H1 (cell line): ENCODE measurements at regions not wholly inside any gene's neighbourhood (a gene's known extent, or its start where the extent isn't known, plus 50 kb on each side); places are given as distances from the start of the nearest gene placed in this dataset.
A peak's percentile ranks its signal among the peaks of the same experiment; 100 is the strongest.

Experiments
- CTCF ChIA-PET: fragments of 300-600 bp; sonication (Branson Sonifier 250); formaldehyde crosslinking; loops from one replicate; lab custom pipeline; 2021; ENCODE audit not compliant: partially characterized antibody; lab: Charles Lee
- POLR2A ChIA-PET: fragments of 300-600 bp; sonication (Branson Sonifier 250); formaldehyde crosslinking; loops from one replicate; lab custom pipeline; 2021; ENCODE audit warnings: inconsistent platforms; ENCODE audit not compliant: partially characterized antibody; lab: Charles Lee
- DNase-seq, 2 experiments: peaks; one replicate each; pipeline versions ENCODE4 v3.0.0 to v3.0.0-alpha.2; 2010 to 2022; ENCODE audit warnings: low spot score in 2 of 2, low read depth in 1 of 2, mixed read lengths in 1 of 2
- FAIRE-seq: peaks from 2 replicates; lab custom pipeline; 2011; peaks lifted over from hg19 to GRCh38; lab: Jason Lieb, UNC
- H2AFZ ChIP-seq: 2 replicates; pipeline ENCODE4 v1.8.1; 2012; ENCODE audit warnings: low read length, inconsistent platforms
- H2AK5ac ChIP-seq: 2 replicates; pipeline ENCODE4 v1.6.1; 2013; ENCODE audit warnings: low read depth, low read length
- H2BK120ac ChIP-seq: replicated peaks from 2 replicates; pipeline ENCODE3; 2013; ENCODE audit warnings: low read depth, low read length, inconsistent platforms
- H2BK12ac ChIP-seq: 2 replicates; pipeline ENCODE4 v1.6.1; 2013; ENCODE audit warnings: low read depth, low read length
- H2BK15ac ChIP-seq: 2 replicates; pipeline ENCODE4 v1.6.1; 2013; ENCODE audit warnings: low read length
- H2BK20ac ChIP-seq: 2 replicates; pipeline ENCODE4 v1.6.1; 2013; ENCODE audit warnings: low read length
- H2BK5ac ChIP-seq: 2 replicates; pipeline ENCODE4 v1.6.1; 2013; ENCODE audit warnings: low read depth, low read length
- H3K14ac ChIP-seq: 2 replicates; pipeline ENCODE4 v1.6.1; 2013; ENCODE audit warnings: inconsistent platforms; ENCODE audit not compliant: insufficient read length
- H3K18ac ChIP-seq: 2 replicates; pipeline ENCODE4 v1.6.1; 2013; ENCODE audit warnings: low read length; ENCODE audit errors: extremely low read depth
- H3K23ac ChIP-seq: 2 replicates; pipeline ENCODE4 v1.6.1; 2013; ENCODE audit warnings: inconsistent platforms; ENCODE audit not compliant: insufficient read length
- H3K23me2 ChIP-seq: 2 replicates; pipeline ENCODE4 v1.6.1; 2013; ENCODE audit warnings: low read depth, low read length
- H3K27ac ChIP-seq: 2 replicates; pipeline ENCODE4 v1.6.1; 2011; ENCODE audit warnings: low read depth, low read length, inconsistent platforms
- H3K27me3 ChIP-seq, 4 experiments: replicated peaks in 1 of 4; 1 replicate in 1 of 4; 2 replicates in 3 of 4; pipeline versions ENCODE4 v1.6.1 to v1.8.1; 2011 to 2013; ENCODE audit warnings: low read length in 3 of 4, mild to moderate bottlenecking in 3 of 4, inconsistent platforms in 2 of 4, mixed read lengths in 2 of 4, moderate library complexity in 1 of 4; ENCODE audit not compliant: control insufficient read depth in 3 of 4, insufficient read depth in 3 of 4; ENCODE audit errors: extremely low read depth in 1 of 4
- H3K36me3 ChIP-seq, 4 experiments: 2 replicates each; pipeline versions ENCODE4 v1.6.1 to v1.8.1; 2011 to 2013; ENCODE audit warnings: mild to moderate bottlenecking in 4 of 4, low read length in 3 of 4, moderate library complexity in 2 of 4, control low read depth in 1 of 4, inconsistent platforms in 1 of 4; ENCODE audit not compliant: insufficient read depth in 4 of 4, control insufficient read depth in 2 of 4
- H3K4ac ChIP-seq: replicated peaks from 2 replicates; pipeline ENCODE3; 2013; ENCODE audit warnings: low read length, low read depth, mixed read lengths, inconsistent platforms; ENCODE audit not compliant: insufficient read length
- H3K4me1 ChIP-seq, 4 experiments: replicated peaks in 1 of 4; 1 replicate in 1 of 4; 2 replicates in 3 of 4; pipeline versions ENCODE4 v1.6.1 to v1.8.1; 2011 to 2013; ENCODE audit warnings: low read length in 3 of 4, inconsistent platforms in 2 of 4, mixed read lengths in 1 of 4; ENCODE audit not compliant: insufficient read depth in 4 of 4, control insufficient read depth in 3 of 4
- H3K4me2 ChIP-seq, 2 experiments: 2 replicates each; pipeline versions ENCODE4 v1.6.1 to v1.8.1; 2011 to 2013; ENCODE audit warnings: low read depth in 2 of 2, low read length in 2 of 2, control low read depth in 1 of 2, inconsistent platforms in 1 of 2, mild to moderate bottlenecking in 1 of 2; ENCODE audit not compliant: insufficient read depth in 1 of 2
- H3K4me3 ChIP-seq, 4 experiments: fragments of 200-600, 300-600 bp in 1 of 4; sonication (generic), shearing (Covaris generic), sonication (Bioruptor Twin) in 1 of 4; 2 replicates each; pipeline versions ENCODE4 v1.5.1 to v1.8.1; 2011 to 2016; ENCODE audit warnings: low read length in 4 of 4, low read depth in 3 of 4, control low read depth in 2 of 4, inconsistent platforms in 2 of 4, mild to moderate bottlenecking in 2 of 4, mixed read lengths in 1 of 4, moderate library complexity in 1 of 4; ENCODE audit not compliant: insufficient read depth in 2 of 4; ENCODE audit errors: extremely low read depth in 1 of 4
- H3K56ac ChIP-seq: replicated peaks from 2 replicates; pipeline ENCODE3; 2013; ENCODE audit warnings: low read depth, mild to moderate bottlenecking, mixed read lengths, low read length, inconsistent platforms; ENCODE audit not compliant: insufficient read length
- H3K79me1 ChIP-seq: 2 replicates; pipeline ENCODE4 v1.6.1; 2013; ENCODE audit warnings: low read depth, low read length, control low read depth
- H3K79me2 ChIP-seq, 2 experiments: 2 replicates each; pipeline versions ENCODE4 v1.6.1 to v1.8.1; 2012 to 2013; ENCODE audit warnings: low read length in 2 of 2, mild to moderate bottlenecking in 2 of 2, inconsistent platforms in 1 of 2; ENCODE audit not compliant: insufficient read depth in 2 of 2, control insufficient read depth in 1 of 2
- H3K9ac ChIP-seq, 4 experiments: replicated peaks in 1 of 4; 1 replicate in 1 of 4; 2 replicates in 3 of 4; pipeline versions ENCODE4 v1.6.1 to v1.8.1; 2011 to 2013; ENCODE audit warnings: low read depth in 3 of 4, low read length in 3 of 4, control low read depth in 2 of 4, mild to moderate bottlenecking in 2 of 4, moderate library complexity in 2 of 4, inconsistent platforms in 1 of 4; ENCODE audit errors: extremely low read depth in 1 of 4
- H3K9me3 ChIP-seq, 2 experiments: 2 replicates each; pipeline versions ENCODE4 v1.6.1 to v1.8.1; 2012 to 2013; ENCODE audit warnings: mild to moderate bottlenecking in 2 of 2, moderate library complexity in 2 of 2, control low read depth in 1 of 2, inconsistent platforms in 1 of 2, low read depth in 1 of 2, low read length in 1 of 2, mixed read lengths in 1 of 2; ENCODE audit not compliant: insufficient read depth in 2 of 2
- H4K20me1 ChIP-seq, 2 experiments: replicated peaks in 1 of 2; 2 replicates each; pipeline versions ENCODE3 to v1.8.1; 2011 to 2013; ENCODE audit warnings: inconsistent platforms in 2 of 2, low read length in 2 of 2, mild to moderate bottlenecking in 1 of 2; ENCODE audit not compliant: insufficient read depth in 2 of 2, control insufficient read depth in 1 of 2
- H4K5ac ChIP-seq: 2 replicates; pipeline ENCODE4 v1.6.1; 2013; ENCODE audit warnings: low read length, low read depth, mixed read lengths, inconsistent platforms; ENCODE audit not compliant: insufficient read length
- H4K8ac ChIP-seq: 2 replicates; pipeline ENCODE4 v1.8.0; 2013; ENCODE audit warnings: mild to moderate bottlenecking, moderate library complexity, low read length, inconsistent platforms; ENCODE audit not compliant: insufficient read depth; ENCODE audit errors: extremely low read depth
- H4K91ac ChIP-seq: replicated peaks from 2 replicates; pipeline ENCODE3; 2013; ENCODE audit warnings: low read length, mixed read lengths, inconsistent platforms; ENCODE audit not compliant: insufficient read length
- SAP30 ChIP-seq: fragments of 300-600 bp; sonication (generic); IDR thresholded peaks from 2 replicates; pipeline ENCODE4 v1.7.1; 2012; ENCODE audit warnings: low read length, moderate library complexity, mild to moderate bottlenecking, inconsistent platforms; ENCODE audit not compliant: insufficient read depth, insufficient replicate concordance
- SP1 ChIP-seq: IDR thresholded peaks from 2 replicates; pipeline ENCODE4 v1.6.1; 2011; ENCODE audit warnings: low read depth, low read length
- WGBS, 2 experiments: shearing (Covaris generic) in 1 of 2; methylation state at CpG; one replicate each; pipeline versions ENCODE4 v1.1.6 to v1.1.7; 2013 to 2015; ENCODE audit warnings: low lambda C conversion rate in 2 of 2, mixed read lengths in 2 of 2, inconsistent platforms in 1 of 2, low coverage in 1 of 2, missing lambda C conversion rate in 1 of 2; ENCODE audit not compliant: insufficient replicate concordance in 2 of 2, insufficient coverage in 1 of 2, insufficient read length in 1 of 2; ENCODE audit errors: extremely low coverage in 1 of 2, missing lambda C conversion rate in 1 of 2; 5-methylcytosine and 5-hydroxymethylcytosine counted together
- TF ChIP-seq, protein P1 (sequence below): IDR thresholded peaks from 2 replicates; pipeline ENCODE4 v1.6.1; 2012; ENCODE audit warnings: inconsistent platforms

DNA sequence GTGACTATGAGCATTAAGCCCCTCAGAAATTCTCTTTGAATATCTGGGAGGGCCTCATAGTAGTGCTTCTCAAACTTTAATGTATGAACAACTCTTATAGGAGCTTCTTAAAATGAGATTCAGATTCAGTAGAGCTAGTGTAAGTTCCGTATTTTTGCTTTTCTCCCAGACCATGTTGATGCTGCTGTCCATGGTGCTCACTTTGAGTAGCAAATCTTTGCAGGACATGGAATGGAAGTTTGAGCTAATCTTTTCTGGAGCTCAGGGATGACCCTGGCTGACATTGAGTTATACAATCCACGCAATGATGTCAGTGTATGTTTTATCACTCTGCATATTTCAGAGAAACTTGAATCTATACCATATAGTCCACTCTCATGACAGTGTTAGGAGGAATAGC, 134.2 kb downstream of the OTOL1 start:
- Histone ChIP-seq H3K56ac (no peak overlapping the region), H2BK12ac (no peak overlapping the region), H2BK20ac (no peak overlapping the region), H2AFZ (no peak overlapping the region), H2AK5ac (no peak overlapping the region), H3K9me3 (no peaks in the 10 kb centered on the region; a peak in 1 of 4 replicates), H3K4me2 (no peak overlapping the region), H4K91ac (no peak overlapping the region), H2BK120ac (no peak overlapping the region), H3K27me3 (no peaks in the 10 kb centered on the region), H3K79me1 (no peaks in the 10 kb centered on the region), H4K8ac (no peak overlapping the region), H3K4me3 (no peak overlapping the region), H3K23ac (no peak overlapping the region), H3K9ac (no peak overlapping the region), H3K27ac (no peak overlapping the region), H3K36me3 (no peaks in the 10 kb centered on the region; a peak in 1 of 8 replicates), H2BK5ac (no peak overlapping the region), H3K79me2 (no peaks in the 10 kb centered on the region), H3K18ac (no peak overlapping the region), H2BK15ac (no peak overlapping the region), H4K5ac (no peak overlapping the region), H3K4me1 (peaks cover 0 to 15% (median 8%) of the 10 kb centered on the region in 4 experiments; a peak in 4 of 7 replicates), H4K20me1 (no peaks in the 10 kb centered on the region), H3K14ac (no peak overlapping the region), H3K23me2 (no peaks in the 10 kb centered on the region), H3K4ac (no peak overlapping the region)
- peak; percentile 45 for FAIRE-seq
- 78% methylated on average over 2 of the region's 2 CpGs; no CpG with 5 or more reads in 1 of the 2 experiments for WGBS, 2 experiments
- CTCF ChIA-PET = interaction anchor here (1.1 kb wide), 1 partner anchor 62 kb away, joined by 3 read pairs; no protein-coding TSS in a partner anchor
- TF ChIP-seq, protein P1, sequence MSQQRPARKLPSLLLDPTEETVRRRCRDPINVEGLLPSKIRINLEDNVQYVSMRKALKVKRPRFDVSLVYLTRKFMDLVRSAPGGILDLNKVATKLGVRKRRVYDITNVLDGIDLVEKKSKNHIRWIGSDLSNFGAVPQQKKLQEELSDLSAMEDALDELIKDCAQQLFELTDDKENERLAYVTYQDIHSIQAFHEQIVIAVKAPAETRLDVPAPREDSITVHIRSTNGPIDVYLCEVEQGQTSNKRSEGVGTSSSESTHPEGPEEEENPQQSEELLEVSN = no peak
- TF ChIP-seq SP1 (no peak), SAP30 (no peak)
- no peak for DNase-seq
- POLR2A ChIA-PET = no interaction called here
